WERI-Rb-1 (cell line): ENCODE measurements at regions not wholly inside any gene's neighbourhood (a gene's known extent, or its start where the extent isn't known, plus 50 kb on each side); places are given as distances from the start of the nearest gene placed in this dataset.
"Not testable (repeated sequence)": the region's sequence is repeated elsewhere in the genome, so short reads cannot be mapped to it uniquely, and the experiment has no call there.

Source experiments
- DNase-seq: peaks from one replicate; pipeline ENCODE4 v3.0.0-alpha.2; 2020
- H3K27ac ChIP-seq: fragments of 250-450 bp; sonication (Bioruptor Pico); 2 replicates; pipeline ENCODE4 v1.5.1; 2020; ENCODE audit warnings: mild to moderate bottlenecking, moderate library complexity
- H3K27me3 ChIP-seq: fragments of 250-450 bp; sonication (Bioruptor Pico); 2 replicates; pipeline ENCODE4 v1.5.1; 2021; ENCODE audit warnings: mild to moderate bottlenecking, low read depth, moderate library complexity; ENCODE audit not compliant: insufficient read depth, severe bottlenecking
- H3K36me3 ChIP-seq: fragments of 250-450 bp; sonication (Bioruptor Pico); 2 replicates; pipeline ENCODE4 v1.5.1; 2020; ENCODE audit warnings: mild to moderate bottlenecking, moderate library complexity
- H3K4me3 ChIP-seq: 2 replicates; pipeline ENCODE4 v1.5.1; 2011; ENCODE audit warnings: low read depth, mild to moderate bottlenecking, control low read depth, low read length
- H3K9me3 ChIP-seq: fragments of 250-450 bp; sonication (Bioruptor Pico); 2 replicates; pipeline ENCODE4 v1.5.1; 2021; ENCODE audit warnings: mild to moderate bottlenecking, moderate library complexity; ENCODE audit not compliant: severe bottlenecking
- CTCF ChIP-seq: IDR thresholded peaks from 2 replicates; pipeline ENCODE4 v1.5.1; 2011; ENCODE audit warnings: low read depth, mild to moderate bottlenecking, control low read depth, inconsistent platforms, low read length

GRCh38 chr2:49845671-49846070 lies 691.4 kb upstream of the FSHR start:
- no peak for TF ChIP-seq CTCF
- Histone ChIP-seq H3K27ac (no peak overlapping the region), H3K36me3 (no peaks in the 10 kb centered on the region), H3K4me3 (no peak overlapping the region), H3K27me3 (no peaks in the 10 kb centered on the region), H3K9me3 (peaks cover 8% of the 10 kb centered on the region)
- no peak for DNase-seq

GRCh38 chr2:49845021-49845420 lies 690.7 kb upstream of the FSHR start:
- Histone ChIP-seq H3K9me3 (peaks cover 8% of the 10 kb centered on the region), H3K27me3 (no peaks in the 10 kb centered on the region), H3K4me3 (no peak overlapping the region), H3K27ac (no peak overlapping the region), H3K36me3 (no peaks in the 10 kb centered on the region)
- no peak for TF ChIP-seq CTCF
- no peak for DNase-seq

GRCh38 chr2:49844113-49844512 lies 689.8 kb upstream of the FSHR start:
- H3K27ac ChIP-seq, H3K4me3 ChIP-seq, DNase-seq, H3K27me3 ChIP-seq, H3K9me3 ChIP-seq, H3K36me3 ChIP-seq: not testable (repeated sequence)

- Histone ChIP-seq H3K27me3 (no peaks in the 10 kb centered on the region), H3K27ac (no peak overlapping the region), H3K36me3 (no peaks in the 10 kb centered on the region), H3K9me3 (peaks cover 8% of the 10 kb centered on the region), H3K4me3 (no peak overlapping the region)
- TF ChIP-seq CTCF = no peak
- DNase-seq = no peak
These were observed 689.0 kb upstream of the FSHR start for GRCh38 chr2:49843314-49843713.

- DNase-seq = no peak
- Histone ChIP-seq H3K36me3 (no peaks in the 10 kb centered on the region), H3K4me3 (no peak overlapping the region), H3K27me3 (no peaks in the 10 kb centered on the region), H3K27ac (no peak overlapping the region), H3K9me3 (peaks cover 8% of the 10 kb centered on the region)
- TF ChIP-seq CTCF = no peak
These were observed 686.2 kb upstream of the FSHR start for GRCh38 chr2:49840428-49840975.

- Histone ChIP-seq H3K27ac (no peak overlapping the region), H3K4me3 (no peak overlapping the region), H3K27me3 (no peaks in the 10 kb centered on the region), H3K9me3 (peaks cover 8% of the 10 kb centered on the region), H3K36me3 (no peaks in the 10 kb centered on the region)
- TF ChIP-seq CTCF = no peak
- no peak for DNase-seq
These were observed 685.5 kb upstream of the FSHR start for GRCh38 chr2:49839818-49840217.
